GM12865 (cell line): ENCODE measurements at regions not wholly inside any gene's neighbourhood (a gene's known extent, or its start where the extent isn't known, plus 50 kb on each side); places are given as distances from the start of the nearest gene placed in this dataset.
"Not testable (repeated sequence)": the region's sequence is repeated elsewhere in the genome, so short reads cannot be mapped to it uniquely, and the experiment has no call there.

Source experiments
- DNase-seq: peaks from one replicate; pipeline ENCODE4 v3.0.0; 2010; ENCODE audit warnings: low read depth
- H3K4me3 ChIP-seq: 2 replicates; pipeline ENCODE4 v1.5.1; 2011; ENCODE audit warnings: mild to moderate bottlenecking, low read depth, low read length, control low read depth
- CTCF ChIP-seq: IDR thresholded peaks from 2 replicates; pipeline ENCODE4 v1.5.1; 2011; ENCODE audit warnings: low read length, control low read depth, low read depth, inconsistent platforms; ENCODE audit not compliant: insufficient read depth; ENCODE audit errors: missing control alignments

- H3K4me3 ChIP-seq = no peak overlapping the region
- no peak for DNase-seq
- TF ChIP-seq CTCF = no peak
These were observed 93.2 kb upstream of the GAS1 start for GRCh38 chr9:87040410-87041009.

- not testable (repeated sequence) for DNase-seq, H3K4me3 ChIP-seq
These were observed 94.4 kb upstream of the GAS1 start for GRCh38 chr9:87041553-87042235.

- not testable (repeated sequence) for H3K4me3 ChIP-seq, DNase-seq
These were observed 102.8 kb upstream of the GAS1 start for GRCh38 chr9:87049929-87050608.

GRCh38 chr9:87054999-87055686 is 107.8 kb upstream of the GAS1 start:
- H3K4me3 ChIP-seq = no peak overlapping the region
- no peak for DNase-seq
- TF ChIP-seq CTCF = no peak

- DNase-seq = no peak
- no peak for TF ChIP-seq CTCF
- H3K4me3 ChIP-seq = no peak overlapping the region
These were observed 112.5 kb upstream of the GAS1 start for GRCh38 chr9:87059772-87060171.

- H3K4me3 ChIP-seq = no peak overlapping the region
- no peak for TF ChIP-seq CTCF
These were observed 115.4 kb upstream of the GAS1 start for GRCh38 chr9:87062746-87063145.

GRCh38 chr9:87063246-87063645 is 115.9 kb upstream of the GAS1 start:
- TF ChIP-seq CTCF = no peak
- DNase-seq = no peak

More at GRCh38 chr9:87062746-87063145, 115.4 kb upstream of the GAS1 start:
- no peak for DNase-seq

More at GRCh38 chr9:87063246-87063645, 115.9 kb upstream of the GAS1 start:
- H3K4me3 ChIP-seq = no peak overlapping the region
